MCF 10A (cell line): ENCODE measurements at regions not wholly inside any gene's neighbourhood (a gene's known extent, or its start where the extent isn't known, plus 50 kb on each side); places are given as distances from the start of the nearest gene placed in this dataset.

Experiments
- BruUV-seq: library from RNA; stranded (reverse); fragments of 400-500 nt; replicated peaks from 2 replicates; lab custom pipeline; 2021; lab: Mats Ljungman, UMichigan
- CTCF ChIA-PET: fragments of 300-600 bp; sonication (Branson Sonifier 250); formaldehyde crosslinking; extraction: SDS; loops from one replicate; lab custom pipeline; 2021; ENCODE audit warnings: antibody characterized with exemption, inconsistent platforms; lab: Yijun Ruan, JAX
- POLR2A ChIA-PET: fragments of 300-600, 350-650 bp; sonication (Branson Sonifier 250); formaldehyde crosslinking; extraction: SDS; loops from one replicate; lab custom pipeline; 2020; ENCODE audit warnings: antibody characterized with exemption, inconsistent platforms; lab: Yijun Ruan, JAX
- DNase-seq: peaks from one replicate; pipeline ENCODE4 v3.0.0-alpha.2; 2018; ENCODE audit not compliant: unreplicated experiment
- H3K27ac Mint-ChIP-seq: one replicate; pipeline ENCODE4 v1.8.0; 2022; ENCODE audit warnings: mild to moderate bottlenecking, low read depth, mixed read lengths; ENCODE audit not compliant: unreplicated experiment
- H3K27me3 Mint-ChIP-seq: one replicate; pipeline ENCODE4 v1.8.0; 2022; ENCODE audit warnings: mixed read lengths; ENCODE audit not compliant: insufficient read depth, unreplicated experiment
- H3K36me3 Mint-ChIP-seq: one replicate; pipeline ENCODE4 v1.8.0; 2022; ENCODE audit warnings: mild to moderate bottlenecking, moderate library complexity, mixed read lengths; ENCODE audit not compliant: insufficient read depth, unreplicated experiment
- H3K4me1 Mint-ChIP-seq: one replicate; pipeline ENCODE4 v1.8.0; 2022; ENCODE audit warnings: mixed read lengths; ENCODE audit not compliant: insufficient read depth, unreplicated experiment
- H3K4me3 Mint-ChIP-seq: one replicate; pipeline ENCODE4 v1.8.0; 2022; ENCODE audit warnings: mild to moderate bottlenecking, moderate library complexity, mixed read lengths; ENCODE audit not compliant: unreplicated experiment
- H3K9me3 Mint-ChIP-seq: one replicate; pipeline ENCODE4 v1.8.0; 2022; ENCODE audit warnings: mixed read lengths; ENCODE audit not compliant: unreplicated experiment
- CTCF ChIP-seq: fragments of 200-600 bp; IDR thresholded peaks from one replicate; pipeline ENCODE4 v1.8.0; 2022; ENCODE audit warnings: antibody characterized with exemption, mild to moderate bottlenecking; ENCODE audit not compliant: unreplicated experiment
- intact Hi-C: fragments of 100-400 bp; cut with micrococcal nuclease; formaldehyde crosslinking; loops from 2 replicates; pipeline ENCODE4 v1.14.1; 2022

- no peak for TF ChIP-seq CTCF
- H3K4me1 Mint-ChIP-seq: peaks cover 6% of the 10 kb centered on the region
- H3K4me3 Mint-ChIP-seq: no peak overlapping the region
- no peaks in the 10 kb centered on the region for H3K9me3 Mint-ChIP-seq
- BruUV-seq: no TSS peak
- ChIA-PET CTCF (interaction anchor here (0.8 to 1.4 kb wide), 3 partner anchors 10 to 36 kb away, joined by 3 to 4 read pairs (median 3); no protein-coding TSS in a partner anchor), POLR2A (no interaction called here)
- intact Hi-C loops: no loop called here
- no peaks in the 10 kb centered on the region for H3K36me3 Mint-ChIP-seq
- no peaks in the 10 kb centered on the region for H3K27me3 Mint-ChIP-seq
- no peak overlapping the region for H3K27ac Mint-ChIP-seq
- no peak for DNase-seq
Measured at GRCh38 chr9:4349816-4350418, 50.0 kb upstream of the GLIS3 start.
